Testis (tissue), 2 donors: ENCODE measurements at regions not wholly inside any gene's neighbourhood (a gene's known extent, or its start where the extent isn't known, plus 50 kb on each side); places are given as distances from the start of the nearest gene placed in this dataset.

Experiments used
- DNase-seq: peaks from one replicate; pipeline ENCODE4 v3.0.0-alpha.2; 2019
- H3K27ac ChIP-seq, 2 donors: fragments of 200-600 bp; sonication (generic); one replicate each; pipeline ENCODE4 v1.5.1; 2019
- H3K27me3 ChIP-seq: fragments of 200-600 bp; sonication (generic); one replicate; pipeline ENCODE4 v1.5.1; 2019
- H3K36me3 ChIP-seq: fragments of 200-600 bp; sonication (generic); one replicate; pipeline ENCODE4 v1.5.1; 2017; ENCODE audit warnings: low read depth; ENCODE audit errors: missing control alignments
- H3K4me1 ChIP-seq: fragments of 200-600 bp; sonication (generic); one replicate; pipeline ENCODE4 v1.5.1; 2019
- H3K4me3 ChIP-seq, 2 donors: fragments of 200-600 bp; sonication (generic); one replicate each; pipeline ENCODE4 v1.5.1; 2017 to 2019
- H3K9me3 ChIP-seq: fragments of 200-600 bp; sonication (generic); one replicate; pipeline ENCODE4 v1.5.1; 2017
- CTCF ChIP-seq, 3 experiments: fragments of 450-650 bp in 2 of 3; fragments of 200-600 bp in 1 of 3; sonication (generic) in 1 of 3; IDR thresholded peaks; one replicate each; pipeline ENCODE4 v1.5.1; 2016 to 2019; ENCODE audit warnings: antibody characterized with exemption in 3 of 3, mild to moderate bottlenecking in 2 of 3, moderate library complexity in 1 of 3
- POLR2A ChIP-seq: fragments of 450-650 bp; IDR thresholded peaks from one replicate; pipeline ENCODE4 v1.6.1; 2017; ENCODE audit warnings: antibody characterized with exemption, mild to moderate bottlenecking, moderate library complexity
- WGBS, 2 donors: methylation state at CpG; one replicate each; pipeline ENCODE4 v1.1.5; 2018; 5-methylcytosine and 5-hydroxymethylcytosine counted together
- intact Hi-C: fragments of 100-400 bp; cut with DNase I; formaldehyde crosslinking; loops from one replicate; pipeline ENCODE4 v1.15.1; 2023; ENCODE audit warnings: low total_unique reads

GRCh38 chr10:55397777-55398496, 596.9 kb upstream of the PCDH15 start:
- Histone ChIP-seq H3K27ac (no peak overlapping the region), H3K9me3 (no peaks in the 10 kb centered on the region), H3K36me3 (no peaks in the 10 kb centered on the region), H3K4me1 (no peaks in the 10 kb centered on the region), H3K4me3 (no peak overlapping the region), H3K27me3 (no peaks in the 10 kb centered on the region)
- WGBS, 2 donors, result 77 to 82% methylated on average over 7 of the region's 7 CpGs
- no peak for DNase-seq
- TF ChIP-seq POLR2A, result no peak
- intact Hi-C loops, result no loop called here

- Histone ChIP-seq H3K4me3 (no peak overlapping the region), H3K36me3 (no peaks in the 10 kb centered on the region), H3K4me1 (no peaks in the 10 kb centered on the region), H3K27ac (no peak overlapping the region), H3K27me3 (no peaks in the 10 kb centered on the region), H3K9me3 (no peaks in the 10 kb centered on the region)
- DNase-seq, result no peak
- TF ChIP-seq POLR2A, result no peak
- TF ChIP-seq CTCF (IDR thresholded peaks at IDR 0.05), result no peak
- intact Hi-C loops, result no loop called here
- 74 to 76% methylated on average over 1 of the region's 1 CpG for WGBS, 2 donors
These were observed 577.2 kb upstream of the PCDH15 start for GRCh38 chr10:55378196-55378595.

GRCh38 chr10:55374917-55375316, 573.9 kb upstream of the PCDH15 start:
- intact Hi-C loops, result no loop called here
- H3K4me3 ChIP-seq, result no peak overlapping the region
- WGBS, 2 donors, result 46 to 47% methylated on average over 2 of the region's 2 CpGs
- no peak overlapping the region for H3K27ac ChIP-seq
- H3K9me3 ChIP-seq, result no peaks in the 10 kb centered on the region
- TF ChIP-seq POLR2A, result no peak
- no peak for TF ChIP-seq CTCF (IDR thresholded peaks at IDR 0.05)
- H3K27me3 ChIP-seq, result no peaks in the 10 kb centered on the region
- H3K4me1 ChIP-seq, result no peaks in the 10 kb centered on the region
- no peak for DNase-seq
- no peaks in the 10 kb centered on the region for H3K36me3 ChIP-seq

GRCh38 chr10:55374060-55374459, 573.0 kb upstream of the PCDH15 start:
- H3K4me3 ChIP-seq, result no peak overlapping the region
- H3K27me3 ChIP-seq, result no peaks in the 10 kb centered on the region
- no peaks in the 10 kb centered on the region for H3K9me3 ChIP-seq
- intact Hi-C loops, result no loop called here
- no peak overlapping the region for H3K27ac ChIP-seq
- no peaks in the 10 kb centered on the region for H3K4me1 ChIP-seq
- TF ChIP-seq POLR2A, result no peak
- TF ChIP-seq CTCF (IDR thresholded peaks at IDR 0.05), result no peak
- no peak for DNase-seq
- no peaks in the 10 kb centered on the region for H3K36me3 ChIP-seq

- 46 to 47% methylated on average over 1 of the region's 1 CpG for WGBS, 2 donors
These were observed 568.8 kb upstream of the PCDH15 start for GRCh38 chr10:55369670-55370420.

More at GRCh38 chr10:55369670-55370420, 568.8 kb upstream of the PCDH15 start:
- no peaks in the 10 kb centered on the region for H3K27me3 ChIP-seq
- H3K4me1 ChIP-seq, result no peaks in the 10 kb centered on the region
- H3K9me3 ChIP-seq, result no peaks in the 10 kb centered on the region
- no peak for TF ChIP-seq POLR2A
- no peak for TF ChIP-seq CTCF (IDR thresholded peaks at IDR 0.05)
- no peaks in the 10 kb centered on the region for H3K36me3 ChIP-seq
- intact Hi-C loops, result no loop called here
- no peak overlapping the region for H3K27ac ChIP-seq
- no peak for DNase-seq
- no peak overlapping the region for H3K4me3 ChIP-seq
